RWPE1 (cell line): ENCODE measurements at regions not wholly inside any gene's neighbourhood (a gene's known extent, or its start where the extent isn't known, plus 50 kb on each side); places are given as distances from the start of the nearest gene placed in this dataset.
A peak's percentile ranks its signal among the peaks of the same experiment; 100 is the strongest.

Experiments
- CTCF ChIA-PET: fragments of 350-600 bp; sonication (Branson Sonifier 250); formaldehyde crosslinking; extraction: SDS; loops from one replicate; lab custom pipeline; 2021; lab: Yijun Ruan, JAX
- POLR2A ChIA-PET: fragments of 400-600 bp; formaldehyde crosslinking; extraction: SDS; loops from one replicate; lab custom pipeline; 2020; ENCODE audit warnings: antibody characterized with exemption; ENCODE audit not compliant: low non-redundant PET; lab: Yijun Ruan, JAX
- DNase-seq: peaks from one replicate; pipeline ENCODE4 v3.0.0; 2012; ENCODE audit warnings: low spot score
- H3K27ac ChIP-seq: fragments of 450-650 bp; 2 replicates; pipeline ENCODE4 v1.5.1; 2017
- CTCF ChIP-seq: fragments of 450-650 bp; conservative IDR thresholded peaks from 2 replicates; pipeline ENCODE4 v1.5.1; 2017; ENCODE audit warnings: low read depth, mild to moderate bottlenecking

- ChIA-PET CTCF (interaction anchor here (0.6 to 1.1 kb wide), 2 partner anchors 21 to 25 kb away, joined by 3 read pairs; no protein-coding TSS in a partner anchor), POLR2A (interaction anchor here (0.7 kb wide), 1 partner anchor 324 kb away, joined by 3 read pairs; no protein-coding TSS in a partner anchor)
- H3K27ac ChIP-seq = peak overlapping the region; percentile 28
- TF ChIP-seq CTCF = no peak
- no peak for DNase-seq
Measured at GRCh38 chr6:43990627-43991619, 136.3 kb downstream of the MRPL14 start.

GRCh38 chr6:43990275-43990626 is 137.0 kb downstream of the MRPL14 start:
- ChIA-PET CTCF (interaction anchor here (0.7 to 1.1 kb wide), 2 partner anchors 24 to 156 kb away, joined by 3 read pairs; no protein-coding TSS in a partner anchor), POLR2A (no interaction called here)
- peak overlapping the region; percentile 28 for H3K27ac ChIP-seq
- no peak for TF ChIP-seq CTCF
- no peak for DNase-seq

- ChIA-PET POLR2A (interaction anchor here (0.6 kb wide), 1 partner anchor 258 kb away, joined by 4 read pairs; no protein-coding TSS in a partner anchor), CTCF (interaction anchor here (0.7 to 1.1 kb wide), 3 partner anchors 24 to 156 kb away, joined by 3 read pairs; no protein-coding TSS in a partner anchor)
- peak overlapping the region; percentile 28 for H3K27ac ChIP-seq
- TF ChIP-seq CTCF = no peak
- no peak for DNase-seq
Measured at GRCh38 chr6:43989581-43990146, 137.6 kb downstream of the MRPL14 start.

GRCh38 chr6:43988801-43989200 is 138.5 kb downstream of the MRPL14 start:
- DNase-seq = no peak
- CTCF ChIA-PET = interaction anchor here (0.7 kb wide), 1 partner anchor 108 kb away, joined by 3 read pairs; no protein-coding TSS in a partner anchor
- H3K27ac ChIP-seq = no peak overlapping the region
- POLR2A ChIA-PET = no interaction called here
- no peak for TF ChIP-seq CTCF

- TF ChIP-seq CTCF = no peak
- DNase-seq = no peak
- no peak overlapping the region for H3K27ac ChIP-seq
- ChIA-PET POLR2A (no interaction called here), CTCF (no interaction called here)
Measured at GRCh38 chr6:43987838-43988439, 139.3 kb downstream of the MRPL14 start.
